ENCODE measurements at regions not wholly inside any gene's neighbourhood (a gene's known extent, or its start where the extent isn't known, plus 50 kb on each side); places are given as distances from the start of the nearest gene placed in this dataset.

DNA sequence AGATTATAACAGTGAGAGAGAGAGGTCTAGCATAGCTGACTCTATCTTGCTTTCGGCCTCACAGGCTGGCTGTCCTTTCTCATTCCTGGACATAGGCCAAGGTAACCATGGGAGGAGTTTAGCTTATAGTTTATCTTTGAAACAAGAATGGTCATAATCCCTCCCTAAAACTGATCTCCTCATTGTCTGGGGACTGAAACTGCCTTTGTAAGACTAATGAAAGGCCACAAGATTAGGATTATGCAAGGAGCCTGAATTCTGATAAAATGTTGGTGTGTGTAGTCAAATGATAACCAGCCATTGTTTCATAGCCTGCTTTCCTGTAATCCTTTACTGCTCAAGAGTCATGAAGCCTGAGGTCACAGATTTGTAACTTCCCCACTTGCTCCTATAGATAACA lies 131.9 kb upstream of the LYPLAL1 start (continued):
- TF ChIP-seq ZBTB1 (CRISPR knock-in tag; IDR thresholded peaks at IDR 0.05; ENCODE audit: borderline replicate concordance, low read depth) (no peak), NFATC3 (IDR thresholded peaks at IDR 0.05) (no peak), RAD21 (CRISPR knock-in tag; conservative IDR thresholded peaks at IDR 0.05 in 1 of 2, IDR thresholded peaks at IDR 0.05 in 1 of 2) (no peak), CAMTA2 (CRISPR knock-in tag; conservative IDR thresholded peaks at IDR 0.05) (no peak), ZNF316 (IDR thresholded peaks at IDR 0.05) (no peak), ZC3H8 (IDR thresholded peaks at IDR 0.05) (no peak), STAT5A (IDR thresholded peaks at IDR 0.05; ENCODE audit: borderline replicate concordance, low read length) (peak; percentile 42; the same call in 1 of the 2 replicates), ETV6 (IDR thresholded peaks at IDR 0.05; ENCODE audit: borderline replicate concordance in 1 of 2, low read depth in 2 of 2, low read length in 1 of 2) (no peak), ETV6 (CRISPR knock-in tag; IDR thresholded peaks at IDR 0.05; ENCODE audit: borderline replicate concordance) (no peak), ZNF274 (IDR thresholded peaks at IDR 0.05; ENCODE audit: borderline replicate concordance, low read depth, low read length) (no peak), ZNF408 (CRISPR knock-in tag; IDR thresholded peaks at IDR 0.05; ENCODE audit: low read depth) (no peak), BRCA1 (IDR thresholded peaks at IDR 0.05) (no peak), BRCA1 (CRISPR knock-in tag; IDR thresholded peaks at IDR 0.05) (no peak), NCOA1 (IDR thresholded peaks at IDR 0.05; ENCODE audit: low read depth) (no peak; the same call in 1 of the 2 replicates), RCOR1 (IDR thresholded peaks at IDR 0.05; ENCODE audit: borderline replicate concordance in 1 of 2, low read depth in 2 of 2, low read length in 2 of 2) (peak in 1 of 2 experiments; percentile 39; a peak in 2 of 4 replicates), DPF2 (IDR thresholded peaks at IDR 0.05) (peak; percentile 44; the same call in 1 of the 2 replicates), ZSCAN32 (CRISPR knock-in tag; IDR thresholded peaks at IDR 0.05) (no peak)
- TF ChIP-seq, protein P1, sequence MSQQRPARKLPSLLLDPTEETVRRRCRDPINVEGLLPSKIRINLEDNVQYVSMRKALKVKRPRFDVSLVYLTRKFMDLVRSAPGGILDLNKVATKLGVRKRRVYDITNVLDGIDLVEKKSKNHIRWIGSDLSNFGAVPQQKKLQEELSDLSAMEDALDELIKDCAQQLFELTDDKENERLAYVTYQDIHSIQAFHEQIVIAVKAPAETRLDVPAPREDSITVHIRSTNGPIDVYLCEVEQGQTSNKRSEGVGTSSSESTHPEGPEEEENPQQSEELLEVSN (IDR thresholded peaks at IDR 0.05; ENCODE audit: borderline replicate concordance in 1 of 2, extremely low read depth in 1 of 2, insufficient read depth in 1 of 2, insufficient read length in 1 of 2, low read depth in 1 of 2, low read length in 1 of 2, poor library complexity in 1 of 2, severe bottlenecking in 1 of 2): no peak
- TF ChIP-seq, protein P2, sequence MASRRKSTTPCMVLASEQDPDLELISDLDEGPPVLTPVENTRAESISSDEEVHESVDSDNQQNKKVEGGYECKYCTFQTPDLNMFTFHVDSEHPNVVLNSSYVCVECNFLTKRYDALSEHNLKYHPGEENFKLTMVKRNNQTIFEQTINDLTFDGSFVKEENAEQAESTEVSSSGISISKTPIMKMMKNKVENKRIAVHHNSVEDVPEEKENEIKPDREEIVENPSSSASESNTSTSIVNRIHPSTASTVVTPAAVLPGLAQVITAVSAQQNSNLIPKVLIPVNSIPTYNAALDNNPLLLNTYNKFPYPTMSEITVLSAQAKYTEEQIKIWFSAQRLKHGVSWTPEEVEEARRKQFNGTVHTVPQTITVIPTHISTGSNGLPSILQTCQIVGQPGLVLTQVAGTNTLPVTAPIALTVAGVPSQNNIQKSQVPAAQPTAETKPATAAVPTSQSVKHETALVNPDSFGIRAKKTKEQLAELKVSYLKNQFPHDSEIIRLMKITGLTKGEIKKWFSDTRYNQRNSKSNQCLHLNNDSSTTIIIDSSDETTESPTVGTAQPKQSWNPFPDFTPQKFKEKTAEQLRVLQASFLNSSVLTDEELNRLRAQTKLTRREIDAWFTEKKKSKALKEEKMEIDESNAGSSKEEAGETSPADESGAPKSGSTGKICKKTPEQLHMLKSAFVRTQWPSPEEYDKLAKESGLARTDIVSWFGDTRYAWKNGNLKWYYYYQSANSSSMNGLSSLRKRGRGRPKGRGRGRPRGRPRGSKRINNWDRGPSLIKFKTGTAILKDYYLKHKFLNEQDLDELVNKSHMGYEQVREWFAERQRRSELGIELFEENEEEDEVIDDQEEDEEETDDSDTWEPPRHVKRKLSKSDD (conservative IDR thresholded peaks at IDR 0.05; ENCODE audit: low read length): no peak
- TF ChIP-seq, protein P3, sequence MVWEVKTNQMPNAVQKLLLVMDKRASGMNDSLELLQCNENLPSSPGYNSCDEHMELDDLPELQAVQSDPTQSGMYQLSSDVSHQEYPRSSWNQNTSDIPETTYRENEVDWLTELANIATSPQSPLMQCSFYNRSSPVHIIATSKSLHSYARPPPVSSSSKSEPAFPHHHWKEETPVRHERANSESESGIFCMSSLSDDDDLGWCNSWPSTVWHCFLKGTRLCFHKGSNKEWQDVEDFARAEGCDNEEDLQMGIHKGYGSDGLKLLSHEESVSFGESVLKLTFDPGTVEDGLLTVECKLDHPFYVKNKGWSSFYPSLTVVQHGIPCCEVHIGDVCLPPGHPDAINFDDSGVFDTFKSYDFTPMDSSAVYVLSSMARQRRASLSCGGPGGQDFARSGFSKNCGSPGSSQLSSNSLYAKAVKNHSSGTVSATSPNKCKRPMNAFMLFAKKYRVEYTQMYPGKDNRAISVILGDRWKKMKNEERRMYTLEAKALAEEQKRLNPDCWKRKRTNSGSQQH (CRISPR knock-in tag; IDR thresholded peaks at IDR 0.05): no peak
- TF ChIP-seq, protein P4, sequence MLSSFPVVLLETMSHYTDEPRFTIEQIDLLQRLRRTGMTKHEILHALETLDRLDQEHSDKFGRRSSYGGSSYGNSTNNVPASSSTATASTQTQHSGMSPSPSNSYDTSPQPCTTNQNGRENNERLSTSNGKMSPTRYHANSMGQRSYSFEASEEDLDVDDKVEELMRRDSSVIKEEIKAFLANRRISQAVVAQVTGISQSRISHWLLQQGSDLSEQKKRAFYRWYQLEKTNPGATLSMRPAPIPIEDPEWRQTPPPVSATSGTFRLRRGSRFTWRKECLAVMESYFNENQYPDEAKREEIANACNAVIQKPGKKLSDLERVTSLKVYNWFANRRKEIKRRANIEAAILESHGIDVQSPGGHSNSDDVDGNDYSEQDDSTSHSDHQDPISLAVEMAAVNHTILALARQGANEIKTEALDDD (IDR thresholded peaks at IDR 0.05): 0 out of 2 replicates have a peak, but pooled peaks have one; percentile 21
